ENCODE measurements at regions not wholly inside any gene's neighbourhood (a gene's known extent, or its start where the extent isn't known, plus 50 kb on each side); places are given as distances from the start of the nearest gene placed in this dataset.
"Not testable (repeated sequence)": the region's sequence is repeated elsewhere in the genome, so short reads cannot be mapped to it uniquely, and the experiment has no call there.

DNA sequence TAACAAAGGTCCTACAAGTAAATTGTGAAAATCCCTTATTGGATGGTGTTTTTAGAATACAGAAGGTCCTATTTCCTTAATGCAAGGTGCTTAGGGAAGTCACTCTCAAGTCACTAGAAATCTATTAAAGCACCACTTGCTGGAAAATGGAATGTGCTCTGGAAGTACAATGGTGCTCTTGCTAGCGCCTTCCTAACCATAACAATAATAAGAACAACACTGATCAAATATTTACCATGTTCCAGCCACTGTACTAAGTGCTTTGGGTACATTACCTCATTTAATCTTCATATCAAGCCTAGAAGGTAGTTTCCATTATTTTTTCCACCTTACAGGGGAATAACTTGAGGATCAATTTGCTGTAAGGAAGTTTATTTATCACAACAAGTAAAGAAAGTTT, 75.4 kb downstream of the FAM72C start:
- not testable (repeated sequence) for TF ChIP-seq POLR2AphosphoS5 (IDR thresholded peaks at IDR 0.05; ENCODE audit: low read depth, low read length); POLR2A (IDR thresholded peaks at IDR 0.05; ENCODE audit: borderline replicate concordance, extremely low read depth, insufficient read depth, insufficient read length); EZH2 (IDR thresholded peaks at IDR 0.05)
- TF ChIP-seq, protein P1, sequence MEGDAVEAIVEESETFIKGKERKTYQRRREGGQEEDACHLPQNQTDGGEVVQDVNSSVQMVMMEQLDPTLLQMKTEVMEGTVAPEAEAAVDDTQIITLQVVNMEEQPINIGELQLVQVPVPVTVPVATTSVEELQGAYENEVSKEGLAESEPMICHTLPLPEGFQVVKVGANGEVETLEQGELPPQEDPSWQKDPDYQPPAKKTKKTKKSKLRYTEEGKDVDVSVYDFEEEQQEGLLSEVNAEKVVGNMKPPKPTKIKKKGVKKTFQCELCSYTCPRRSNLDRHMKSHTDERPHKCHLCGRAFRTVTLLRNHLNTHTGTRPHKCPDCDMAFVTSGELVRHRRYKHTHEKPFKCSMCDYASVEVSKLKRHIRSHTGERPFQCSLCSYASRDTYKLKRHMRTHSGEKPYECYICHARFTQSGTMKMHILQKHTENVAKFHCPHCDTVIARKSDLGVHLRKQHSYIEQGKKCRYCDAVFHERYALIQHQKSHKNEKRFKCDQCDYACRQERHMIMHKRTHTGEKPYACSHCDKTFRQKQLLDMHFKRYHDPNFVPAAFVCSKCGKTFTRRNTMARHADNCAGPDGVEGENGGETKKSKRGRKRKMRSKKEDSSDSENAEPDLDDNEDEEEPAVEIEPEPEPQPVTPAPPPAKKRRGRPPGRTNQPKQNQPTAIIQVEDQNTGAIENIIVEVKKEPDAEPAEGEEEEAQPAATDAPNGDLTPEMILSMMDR (IDR thresholded peaks at IDR 0.05 in 2 of 3, conservative IDR thresholded peaks at IDR 0.05 in 1 of 3; ENCODE audit: borderline replicate concordance in 1 of 3, insufficient read depth in 1 of 3, low read depth in 2 of 3, low read length in 2 of 3): not testable (repeated sequence)

All from HCT116 (cell line).